SK-N-SH (cell line): ENCODE measurements at regions not wholly inside any gene's neighbourhood (a gene's known extent, or its start where the extent isn't known, plus 50 kb on each side); places are given as distances from the start of the nearest gene placed in this dataset.

Experiments used
- CTCF ChIA-PET: fragments of 300-600, 350-600 bp; formaldehyde crosslinking; extraction: SDS; loops from one replicate; lab custom pipeline; 2021; lab: Yijun Ruan, JAX
- POLR2A ChIA-PET: fragments of 350-600 bp; sonication (Branson Sonifier 250); formaldehyde crosslinking; extraction: SDS; loops from one replicate; lab custom pipeline; 2020; ENCODE audit warnings: antibody characterized with exemption, inconsistent platforms; lab: Yijun Ruan, JAX
- DNase-seq: peaks from one replicate; pipeline ENCODE4 v3.0.0; 2012
- H2AFZ ChIP-seq: fragments of 200-600 bp; sonication (generic); 2 replicates; pipeline ENCODE4 v1.8.1; 2016; ENCODE audit warnings: antibody characterized with exemption, mild to moderate bottlenecking, low read depth
- H3F3A ChIP-seq: fragments of 200-600 bp; sonication (generic); replicated peaks from 2 replicates; pipeline ENCODE3; 2016; ENCODE audit warnings: antibody characterized with exemption, mild to moderate bottlenecking; ENCODE audit not compliant: insufficient read depth
- H3K27ac ChIP-seq, 2 experiments: fragments of 200-500 bp in 1 of 2; fragments of 200-600 bp in 1 of 2; sonication (Bioruptor generic) in 1 of 2; sonication (generic), shearing (Covaris generic) in 1 of 2; 2 replicates each; pipeline versions ENCODE4 v1.5.1 to v1.6.1; 2014 to 2016; ENCODE audit warnings: low read depth in 2 of 2, inconsistent platforms in 1 of 2, low read length in 1 of 2, mild to moderate bottlenecking in 1 of 2, mixed read lengths in 1 of 2
- H3K27me3 ChIP-seq: fragments of 200-600 bp; sonication (generic), shearing (Covaris generic); 2 replicates; pipeline ENCODE4 v1.6.1; 2016; ENCODE audit warnings: mixed run types; ENCODE audit not compliant: insufficient read depth
- H3K36me3 ChIP-seq, 2 experiments: fragments of 200-500 bp in 1 of 2; fragments of 200-600 bp in 1 of 2; sonication (Bioruptor generic) in 1 of 2; sonication (generic) in 1 of 2; replicated peaks in 1 of 2; 2 replicates each; pipeline versions ENCODE3 to v1.5.1; 2014 to 2016; ENCODE audit warnings: low read length in 1 of 2, mild to moderate bottlenecking in 1 of 2; ENCODE audit not compliant: insufficient read depth in 2 of 2, control insufficient read depth in 1 of 2
- H3K4me1 ChIP-seq, 2 experiments: fragments of 200-500 bp in 1 of 2; fragments of 200-600 bp in 1 of 2; sonication (Bioruptor generic) in 1 of 2; sonication (generic), shearing (Covaris generic) in 1 of 2; 2 replicates each; pipeline versions ENCODE4 v1.5.1 to v1.6.1; 2014 to 2016; ENCODE audit warnings: low read depth in 1 of 2, low read length in 1 of 2, mixed run types in 1 of 2; ENCODE audit not compliant: insufficient read depth in 2 of 2, control insufficient read depth in 1 of 2
- H3K4me2 ChIP-seq: fragments of 200-600 bp; sonication (generic), shearing (Covaris generic); 2 replicates; pipeline ENCODE4 v1.6.1; 2017; ENCODE audit warnings: mixed run types
- H3K4me3 ChIP-seq, 2 experiments: fragments of 200-500 bp in 1 of 2; fragments of 200-600 bp in 1 of 2; sonication (Bioruptor generic) in 1 of 2; sonication (generic), shearing (Covaris generic) in 1 of 2; 2 replicates each; pipeline versions ENCODE4 v1.5.1 to v1.8.1; 2014 to 2016; ENCODE audit warnings: low read depth in 2 of 2, inconsistent platforms in 1 of 2, low read length in 1 of 2, mild to moderate bottlenecking in 1 of 2, mixed read lengths in 1 of 2, moderate library complexity in 1 of 2
- H3K79me2 ChIP-seq: fragments of 200-600 bp; sonication (generic); 2 replicates; pipeline ENCODE4 v1.8.1; 2017; ENCODE audit warnings: mild to moderate bottlenecking; ENCODE audit not compliant: insufficient read depth
- H3K9ac ChIP-seq: fragments of 200-600 bp; sonication (generic); 2 replicates; pipeline ENCODE4 v1.6.1; 2017; ENCODE audit warnings: mixed run types
- H3K9me2 ChIP-seq: fragments of 200-600 bp; sonication (generic); 2 replicates; pipeline ENCODE4 v1.6.1; 2017; ENCODE audit warnings: mixed run types
- H3K9me3 ChIP-seq: fragments of 200-600 bp; sonication (generic); 2 replicates; pipeline ENCODE4 v1.6.1; 2017; ENCODE audit warnings: mixed run types, mild to moderate bottlenecking, moderate library complexity
- H4K20me1 ChIP-seq: fragments of 200-600 bp; sonication (generic); 2 replicates; pipeline ENCODE4 v1.6.1; 2017; ENCODE audit warnings: mild to moderate bottlenecking, mixed run types; ENCODE audit not compliant: insufficient read depth
- CHD2 ChIP-seq: fragments of 150-350 bp; IDR thresholded peaks from 2 replicates; pipeline ENCODE4 v1.6.1; 2018; ENCODE audit warnings: low read length; ENCODE audit not compliant: partially characterized antibody
- EP300 ChIP-seq, 2 experiments: IDR thresholded peaks; 2 replicates each; pipeline versions ENCODE4 v1.4.0 to v1.6.1; 2012; ENCODE audit warnings: borderline replicate concordance in 1 of 2, low read depth in 1 of 2, low read length in 1 of 2
- FOXJ3 ChIP-seq: sonication (generic); formaldehyde crosslinking; IDR thresholded peaks from 2 replicates; pipeline ENCODE4 v1.5.1; 2020; ENCODE audit warnings: mild to moderate bottlenecking, missing genetic modification reagents
- GABPA ChIP-seq: IDR thresholded peaks from 2 replicates; pipeline ENCODE4 v1.4.0; 2012; ENCODE audit warnings: low read depth, mild to moderate bottlenecking
- GATA2 ChIP-seq: sonication (generic); formaldehyde crosslinking; IDR thresholded peaks from 2 replicates; pipeline ENCODE4 v1.5.0; 2020; ENCODE audit warnings: mild to moderate bottlenecking, missing genetic modification reagents
- MEF2A ChIP-seq: IDR thresholded peaks from 2 replicates; pipeline ENCODE4 v1.4.0; 2012; ENCODE audit warnings: low read depth, borderline replicate concordance
- MXI1 ChIP-seq: IDR thresholded peaks from 2 replicates; pipeline ENCODE4 v1.6.1; 2012; ENCODE audit warnings: mild to moderate bottlenecking, low read depth, low read length, improper control_type of control experiment
- NFIC ChIP-seq: IDR thresholded peaks from 2 replicates; pipeline ENCODE4 v1.4.0; 2012; ENCODE audit warnings: borderline replicate concordance
- POLR2AphosphoS5 ChIP-seq: IDR thresholded peaks from 2 replicates; pipeline ENCODE4 v1.6.1; 2012; ENCODE audit warnings: low read depth, low read length
- RFX5 ChIP-seq: IDR thresholded peaks from 2 replicates; pipeline ENCODE4 v1.6.1; 2012; ENCODE audit warnings: mild to moderate bottlenecking, improper control_type of control experiment, low read length
- RXRA ChIP-seq: IDR thresholded peaks from 2 replicates; pipeline ENCODE4 v1.4.0; 2012; ENCODE audit warnings: low read depth, mild to moderate bottlenecking, borderline replicate concordance
- SMC3 ChIP-seq: IDR thresholded peaks from 2 replicates; pipeline ENCODE4 v1.6.1; 2012; ENCODE audit warnings: low read depth, low read length, improper control_type of control experiment
- TAF1 ChIP-seq: IDR thresholded peaks from 2 replicates; pipeline ENCODE4 v1.6.1; 2012; ENCODE audit warnings: low read depth, mild to moderate bottlenecking, low read length, moderate library complexity, borderline replicate concordance
- TCF12 ChIP-seq: IDR thresholded peaks from 2 replicates; pipeline ENCODE4 v1.4.0; 2012
- TEAD4 ChIP-seq: IDR thresholded peaks from 2 replicates; pipeline ENCODE4 v1.4.0; 2012; ENCODE audit warnings: mild to moderate bottlenecking, borderline replicate concordance; ENCODE audit not compliant: insufficient read depth
- YY1 ChIP-seq: IDR thresholded peaks from 2 replicates; pipeline ENCODE4 v1.4.0; 2012; ENCODE audit warnings: low read depth, mild to moderate bottlenecking
- WGBS: methylation state at CpG from one replicate; pipeline ENCODE4 v1.1.6; 2017; ENCODE audit warnings: low lambda C conversion rate; 5-methylcytosine and 5-hydroxymethylcytosine counted together
- TF ChIP-seq, protein P1 (sequence below): IDR thresholded peaks from 2 replicates; pipeline ENCODE4 v1.4.0; 2012; ENCODE audit warnings: low read depth, borderline replicate concordance
- TF ChIP-seq, protein P2 (sequence below): IDR thresholded peaks from 2 replicates; pipeline ENCODE4 v1.4.0; 2012; ENCODE audit warnings: low read depth, borderline replicate concordance
- TF ChIP-seq, protein P3 (sequence below): fragments of 200-600 bp; sonication (generic); IDR thresholded peaks from 2 replicates; pipeline ENCODE4 v1.6.1; 2017; ENCODE audit warnings: antibody characterized with exemption, mild to moderate bottlenecking, moderate library complexity
- TF ChIP-seq, protein P4 (sequence below): fragments of 150-350 bp; IDR thresholded peaks from 2 replicates; pipeline ENCODE4 v1.6.1; 2017; ENCODE audit warnings: antibody characterized with exemption, low read length, low read depth, borderline replicate concordance

DNA sequence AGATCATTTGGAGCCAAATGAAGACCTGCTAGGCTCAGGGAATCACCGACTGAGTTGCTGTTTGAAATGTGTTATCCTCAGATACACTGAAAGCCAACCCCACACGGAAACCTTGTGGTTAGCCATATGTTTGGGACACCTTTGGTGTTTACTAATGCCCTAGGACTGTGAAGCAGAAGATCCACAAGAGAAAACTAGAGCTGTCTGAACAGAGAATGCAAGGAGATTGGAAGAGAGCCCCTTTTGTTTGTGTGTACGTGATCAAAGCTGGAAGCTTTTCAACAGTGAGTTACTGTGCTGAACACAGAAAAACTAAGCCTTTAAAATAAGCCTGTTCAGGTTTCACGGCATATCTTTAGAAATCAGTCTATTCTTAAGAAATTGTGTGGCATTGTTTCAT lies 908.2 kb upstream of the ADGRL2 start:
- no peak for TF ChIP-seq YY1
- no peak for TF ChIP-seq TEAD4
- no peak for TF ChIP-seq POLR2AphosphoS5
- no peak for TF ChIP-seq EP300 (IDR thresholded peaks at IDR 0.05; ENCODE audit: borderline replicate concordance in 1 of 2, low read depth in 1 of 2, low read length in 1 of 2)
- no peak for TF ChIP-seq SMC3
- TF ChIP-seq NFIC: no peak
- no peak for TF ChIP-seq TCF12
- no peak for TF ChIP-seq MEF2A
- TF ChIP-seq TAF1: no peak
- TF ChIP-seq FOXJ3: no peak
- no peak for TF ChIP-seq CHD2
- TF ChIP-seq, protein P1, sequence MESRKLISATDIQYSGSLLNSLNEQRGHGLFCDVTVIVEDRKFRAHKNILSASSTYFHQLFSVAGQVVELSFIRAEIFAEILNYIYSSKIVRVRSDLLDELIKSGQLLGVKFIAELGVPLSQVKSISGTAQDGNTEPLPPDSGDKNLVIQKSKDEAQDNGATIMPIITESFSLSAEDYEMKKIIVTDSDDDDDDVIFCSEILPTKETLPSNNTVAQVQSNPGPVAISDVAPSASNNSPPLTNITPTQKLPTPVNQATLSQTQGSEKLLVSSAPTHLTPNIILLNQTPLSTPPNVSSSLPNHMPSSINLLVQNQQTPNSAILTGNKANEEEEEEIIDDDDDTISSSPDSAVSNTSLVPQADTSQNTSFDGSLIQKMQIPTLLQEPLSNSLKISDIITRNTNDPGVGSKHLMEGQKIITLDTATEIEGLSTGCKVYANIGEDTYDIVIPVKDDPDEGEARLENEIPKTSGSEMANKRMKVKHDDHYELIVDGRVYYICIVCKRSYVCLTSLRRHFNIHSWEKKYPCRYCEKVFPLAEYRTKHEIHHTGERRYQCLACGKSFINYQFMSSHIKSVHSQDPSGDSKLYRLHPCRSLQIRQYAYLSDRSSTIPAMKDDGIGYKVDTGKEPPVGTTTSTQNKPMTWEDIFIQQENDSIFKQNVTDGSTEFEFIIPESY: no peak
- TF ChIP-seq MXI1: no peak
- TF ChIP-seq, protein P2, sequence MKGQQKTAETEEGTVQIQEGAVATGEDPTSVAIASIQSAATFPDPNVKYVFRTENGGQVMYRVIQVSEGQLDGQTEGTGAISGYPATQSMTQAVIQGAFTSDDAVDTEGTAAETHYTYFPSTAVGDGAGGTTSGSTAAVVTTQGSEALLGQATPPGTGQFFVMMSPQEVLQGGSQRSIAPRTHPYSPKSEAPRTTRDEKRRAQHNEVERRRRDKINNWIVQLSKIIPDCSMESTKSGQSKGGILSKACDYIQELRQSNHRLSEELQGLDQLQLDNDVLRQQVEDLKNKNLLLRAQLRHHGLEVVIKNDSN: no peak
- TF ChIP-seq RXRA: no peak
- TF ChIP-seq, protein P3, sequence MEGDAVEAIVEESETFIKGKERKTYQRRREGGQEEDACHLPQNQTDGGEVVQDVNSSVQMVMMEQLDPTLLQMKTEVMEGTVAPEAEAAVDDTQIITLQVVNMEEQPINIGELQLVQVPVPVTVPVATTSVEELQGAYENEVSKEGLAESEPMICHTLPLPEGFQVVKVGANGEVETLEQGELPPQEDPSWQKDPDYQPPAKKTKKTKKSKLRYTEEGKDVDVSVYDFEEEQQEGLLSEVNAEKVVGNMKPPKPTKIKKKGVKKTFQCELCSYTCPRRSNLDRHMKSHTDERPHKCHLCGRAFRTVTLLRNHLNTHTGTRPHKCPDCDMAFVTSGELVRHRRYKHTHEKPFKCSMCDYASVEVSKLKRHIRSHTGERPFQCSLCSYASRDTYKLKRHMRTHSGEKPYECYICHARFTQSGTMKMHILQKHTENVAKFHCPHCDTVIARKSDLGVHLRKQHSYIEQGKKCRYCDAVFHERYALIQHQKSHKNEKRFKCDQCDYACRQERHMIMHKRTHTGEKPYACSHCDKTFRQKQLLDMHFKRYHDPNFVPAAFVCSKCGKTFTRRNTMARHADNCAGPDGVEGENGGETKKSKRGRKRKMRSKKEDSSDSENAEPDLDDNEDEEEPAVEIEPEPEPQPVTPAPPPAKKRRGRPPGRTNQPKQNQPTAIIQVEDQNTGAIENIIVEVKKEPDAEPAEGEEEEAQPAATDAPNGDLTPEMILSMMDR: no peak
- no peak for TF ChIP-seq GABPA
- no peak for TF ChIP-seq RFX5
- TF ChIP-seq, protein P4, sequence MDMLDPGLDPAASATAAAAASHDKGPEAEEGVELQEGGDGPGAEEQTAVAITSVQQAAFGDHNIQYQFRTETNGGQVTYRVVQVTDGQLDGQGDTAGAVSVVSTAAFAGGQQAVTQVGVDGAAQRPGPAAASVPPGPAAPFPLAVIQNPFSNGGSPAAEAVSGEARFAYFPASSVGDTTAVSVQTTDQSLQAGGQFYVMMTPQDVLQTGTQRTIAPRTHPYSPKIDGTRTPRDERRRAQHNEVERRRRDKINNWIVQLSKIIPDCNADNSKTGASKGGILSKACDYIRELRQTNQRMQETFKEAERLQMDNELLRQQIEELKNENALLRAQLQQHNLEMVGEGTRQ: no peak
- no peak for TF ChIP-seq GATA2 (CRISPR knock-in tag)
- TF ChIP-seq, all 33 proteins: peak for 0
- no peak overlapping the region for H3K4me3 ChIP-seq
- no peaks in the 10 kb centered on the region for H3K27me3 ChIP-seq
- WGBS: 68% methylated on average over 4 of the region's 4 CpGs
- ChIA-PET POLR2A (interaction anchor here (0.6 kb wide), 2 partner anchors 11 to 63 kb away, joined by 3 to 4 read pairs; no protein-coding TSS in a partner anchor), CTCF (no interaction called here)
- H3K79me2 ChIP-seq: no peaks in the 10 kb centered on the region
- no peaks in the 10 kb centered on the region for H4K20me1 ChIP-seq
- no peaks in the 10 kb centered on the region for H3K9me3 ChIP-seq
- no peak for DNase-seq
- no peak overlapping the region for H2AFZ ChIP-seq
- H3K36me3 ChIP-seq: no peaks in the 10 kb centered on the region
- no peaks in the 10 kb centered on the region for H3K9me2 ChIP-seq
- H3K4me2 ChIP-seq: no peak overlapping the region
- no peak overlapping the region for H3K9ac ChIP-seq
- no peak overlapping the region for H3K27ac ChIP-seq
- no peaks in the 10 kb centered on the region; a peak in 2 of 4 replicates for H3K4me1 ChIP-seq
- no peaks in the 10 kb centered on the region for H3F3A ChIP-seq
